HL-60 (cell line): ENCODE measurements at regions not wholly inside any gene's neighbourhood (a gene's known extent, or its start where the extent isn't known, plus 50 kb on each side); places are given as distances from the start of the nearest gene placed in this dataset.

ENCODE experiments used
- DNase-seq, 2 experiments: peaks; one replicate each; pipeline ENCODE4 v3.0.0-alpha.2; 2010 to 2020; ENCODE audit warnings: low read depth in 1 of 2, low spot score in 1 of 2
- H3K27ac ChIP-seq: fragments of 250-450 bp; sonication (Bioruptor Pico); replicated peaks from 2 replicates; pipeline ENCODE4 v1.5.1; 2020; ENCODE audit warnings: mild to moderate bottlenecking, moderate library complexity
- H3K27me3 ChIP-seq: fragments of 250-450 bp; sonication (Bioruptor Pico); 2 replicates; pipeline ENCODE4 v1.5.1; 2021; ENCODE audit warnings: mild to moderate bottlenecking, moderate library complexity; ENCODE audit not compliant: insufficient read depth, poor library complexity, severe bottlenecking
- H3K4me3 ChIP-seq: replicated peaks from 2 replicates; pipeline ENCODE4 v1.5.1; 2011; ENCODE audit warnings: mild to moderate bottlenecking, control low read depth, low read length; ENCODE audit not compliant: insufficient read depth
- GABPA ChIP-seq: IDR thresholded peaks from 2 replicates; pipeline ENCODE4 v1.6.1; 2012; ENCODE audit warnings: low read depth
- POLR2AphosphoS5 ChIP-seq: IDR thresholded peaks from 2 replicates; pipeline ENCODE4 v1.6.1; 2012; ENCODE audit warnings: low read depth
- SPI1 ChIP-seq: IDR thresholded peaks from 2 replicates; pipeline ENCODE4 v1.6.1; 2012; ENCODE audit warnings: low read depth, mild to moderate bottlenecking, borderline replicate concordance
- TF ChIP-seq, protein P1 (sequence below): IDR thresholded peaks from 2 replicates; pipeline ENCODE4 v1.6.1; 2012; ENCODE audit warnings: low read depth; ENCODE audit not compliant: insufficient replicate concordance
- TF ChIP-seq, protein P2 (sequence below): IDR thresholded peaks from one replicate; pipeline ENCODE4 v1.5.1; 2011; ENCODE audit warnings: low read length, control low read depth, inconsistent platforms; ENCODE audit not compliant: insufficient read depth

DNA sequence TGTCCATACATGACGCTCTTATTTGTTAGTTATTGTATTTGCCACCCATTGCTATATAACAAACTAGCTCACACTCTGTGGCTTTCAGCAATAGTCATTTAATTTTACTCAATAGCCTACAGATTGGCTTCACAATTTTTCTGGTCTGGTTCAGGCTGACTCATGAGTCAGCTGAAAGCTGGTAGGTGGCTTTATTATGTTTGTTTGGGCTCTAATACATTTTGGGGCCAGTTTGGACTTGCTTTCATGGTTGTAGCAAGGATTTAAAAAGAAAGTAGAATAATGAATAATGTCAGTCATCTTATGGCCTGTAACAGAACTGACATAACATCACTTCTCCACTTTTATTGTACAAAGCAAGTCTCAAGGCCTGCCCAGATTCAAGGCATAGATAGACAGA is 338.7 kb downstream of the LRRIQ3 start:
- no peaks in the 10 kb centered on the region for H3K27me3 ChIP-seq

GRCh38 chr1:73854527-73854926 is 343.4 kb downstream of the LRRIQ3 start:
- TF ChIP-seq POLR2AphosphoS5, result no peak
- no peaks in the 10 kb centered on the region for H3K27me3 ChIP-seq

More for the DNA sequence above, 338.7 kb downstream of the LRRIQ3 start:
- no peak for DNase-seq
- TF ChIP-seq, protein P1, sequence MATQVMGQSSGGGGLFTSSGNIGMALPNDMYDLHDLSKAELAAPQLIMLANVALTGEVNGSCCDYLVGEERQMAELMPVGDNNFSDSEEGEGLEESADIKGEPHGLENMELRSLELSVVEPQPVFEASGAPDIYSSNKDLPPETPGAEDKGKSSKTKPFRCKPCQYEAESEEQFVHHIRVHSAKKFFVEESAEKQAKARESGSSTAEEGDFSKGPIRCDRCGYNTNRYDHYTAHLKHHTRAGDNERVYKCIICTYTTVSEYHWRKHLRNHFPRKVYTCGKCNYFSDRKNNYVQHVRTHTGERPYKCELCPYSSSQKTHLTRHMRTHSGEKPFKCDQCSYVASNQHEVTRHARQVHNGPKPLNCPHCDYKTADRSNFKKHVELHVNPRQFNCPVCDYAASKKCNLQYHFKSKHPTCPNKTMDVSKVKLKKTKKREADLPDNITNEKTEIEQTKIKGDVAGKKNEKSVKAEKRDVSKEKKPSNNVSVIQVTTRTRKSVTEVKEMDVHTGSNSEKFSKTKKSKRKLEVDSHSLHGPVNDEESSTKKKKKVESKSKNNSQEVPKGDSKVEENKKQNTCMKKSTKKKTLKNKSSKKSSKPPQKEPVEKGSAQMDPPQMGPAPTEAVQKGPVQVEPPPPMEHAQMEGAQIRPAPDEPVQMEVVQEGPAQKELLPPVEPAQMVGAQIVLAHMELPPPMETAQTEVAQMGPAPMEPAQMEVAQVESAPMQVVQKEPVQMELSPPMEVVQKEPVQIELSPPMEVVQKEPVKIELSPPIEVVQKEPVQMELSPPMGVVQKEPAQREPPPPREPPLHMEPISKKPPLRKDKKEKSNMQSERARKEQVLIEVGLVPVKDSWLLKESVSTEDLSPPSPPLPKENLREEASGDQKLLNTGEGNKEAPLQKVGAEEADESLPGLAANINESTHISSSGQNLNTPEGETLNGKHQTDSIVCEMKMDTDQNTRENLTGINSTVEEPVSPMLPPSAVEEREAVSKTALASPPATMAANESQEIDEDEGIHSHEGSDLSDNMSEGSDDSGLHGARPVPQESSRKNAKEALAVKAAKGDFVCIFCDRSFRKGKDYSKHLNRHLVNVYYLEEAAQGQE, result no peak
- TF ChIP-seq POLR2AphosphoS5 (no peak), GABPA (no peak), SPI1 (no peak)
- no peak overlapping the region for H3K27ac ChIP-seq
- H3K4me3 ChIP-seq, result no peak overlapping the region

GRCh38 chr1:73842436-73842835 is 355.5 kb downstream of the LRRIQ3 start:
- Histone ChIP-seq H3K27ac (no peak overlapping the region), H3K4me3 (no peak overlapping the region), H3K27me3 (no peaks in the 10 kb centered on the region)
- no peak for DNase-seq
- TF ChIP-seq, protein P1, result no peak
- TF ChIP-seq, protein P2, sequence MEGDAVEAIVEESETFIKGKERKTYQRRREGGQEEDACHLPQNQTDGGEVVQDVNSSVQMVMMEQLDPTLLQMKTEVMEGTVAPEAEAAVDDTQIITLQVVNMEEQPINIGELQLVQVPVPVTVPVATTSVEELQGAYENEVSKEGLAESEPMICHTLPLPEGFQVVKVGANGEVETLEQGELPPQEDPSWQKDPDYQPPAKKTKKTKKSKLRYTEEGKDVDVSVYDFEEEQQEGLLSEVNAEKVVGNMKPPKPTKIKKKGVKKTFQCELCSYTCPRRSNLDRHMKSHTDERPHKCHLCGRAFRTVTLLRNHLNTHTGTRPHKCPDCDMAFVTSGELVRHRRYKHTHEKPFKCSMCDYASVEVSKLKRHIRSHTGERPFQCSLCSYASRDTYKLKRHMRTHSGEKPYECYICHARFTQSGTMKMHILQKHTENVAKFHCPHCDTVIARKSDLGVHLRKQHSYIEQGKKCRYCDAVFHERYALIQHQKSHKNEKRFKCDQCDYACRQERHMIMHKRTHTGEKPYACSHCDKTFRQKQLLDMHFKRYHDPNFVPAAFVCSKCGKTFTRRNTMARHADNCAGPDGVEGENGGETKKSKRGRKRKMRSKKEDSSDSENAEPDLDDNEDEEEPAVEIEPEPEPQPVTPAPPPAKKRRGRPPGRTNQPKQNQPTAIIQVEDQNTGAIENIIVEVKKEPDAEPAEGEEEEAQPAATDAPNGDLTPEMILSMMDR, result no peak
- no peak for TF ChIP-seq GABPA
- no peak for TF ChIP-seq SPI1
- no peak for TF ChIP-seq POLR2AphosphoS5

More at GRCh38 chr1:73854527-73854926, 343.4 kb downstream of the LRRIQ3 start:
- DNase-seq, result no peak
- Histone ChIP-seq H3K27ac (no peak overlapping the region), H3K4me3 (no peak overlapping the region)

DNA sequence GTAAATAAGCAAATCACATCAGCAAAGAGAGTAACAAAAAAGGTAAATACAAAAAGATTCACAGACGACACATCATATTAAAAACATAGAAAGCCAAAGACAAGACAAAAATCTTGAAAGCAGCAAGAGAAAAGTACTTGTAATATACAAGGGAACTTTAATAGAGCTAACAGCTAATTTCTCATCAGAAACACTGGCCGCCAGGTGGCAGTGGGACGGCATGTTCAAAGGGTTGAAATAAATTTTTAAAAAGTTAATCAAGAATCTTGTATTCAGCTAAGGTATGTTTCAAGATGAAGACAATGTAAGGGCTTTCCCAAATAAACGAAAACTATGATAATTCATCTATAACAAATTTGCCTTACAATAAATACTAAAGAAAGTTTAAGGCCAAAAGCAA is 358.1 kb downstream of the LRRIQ3 start:
- Histone ChIP-seq H3K27ac (no peak overlapping the region), H3K27me3 (no peaks in the 10 kb centered on the region), H3K4me3 (no peak overlapping the region)
- DNase-seq, result peak in 1 of 2 experiments; percentile 3
- TF ChIP-seq, protein P1, result no peak
- no peak for TF ChIP-seq POLR2AphosphoS5
- no peak for TF ChIP-seq SPI1
- TF ChIP-seq, protein P2, result no peak
- TF ChIP-seq GABPA, result no peak
